ENCODE measurements at regions not wholly inside any gene's neighbourhood (a gene's known extent, or its start where the extent isn't known, plus 50 kb on each side); places are given as distances from the start of the nearest gene placed in this dataset.

DNA sequence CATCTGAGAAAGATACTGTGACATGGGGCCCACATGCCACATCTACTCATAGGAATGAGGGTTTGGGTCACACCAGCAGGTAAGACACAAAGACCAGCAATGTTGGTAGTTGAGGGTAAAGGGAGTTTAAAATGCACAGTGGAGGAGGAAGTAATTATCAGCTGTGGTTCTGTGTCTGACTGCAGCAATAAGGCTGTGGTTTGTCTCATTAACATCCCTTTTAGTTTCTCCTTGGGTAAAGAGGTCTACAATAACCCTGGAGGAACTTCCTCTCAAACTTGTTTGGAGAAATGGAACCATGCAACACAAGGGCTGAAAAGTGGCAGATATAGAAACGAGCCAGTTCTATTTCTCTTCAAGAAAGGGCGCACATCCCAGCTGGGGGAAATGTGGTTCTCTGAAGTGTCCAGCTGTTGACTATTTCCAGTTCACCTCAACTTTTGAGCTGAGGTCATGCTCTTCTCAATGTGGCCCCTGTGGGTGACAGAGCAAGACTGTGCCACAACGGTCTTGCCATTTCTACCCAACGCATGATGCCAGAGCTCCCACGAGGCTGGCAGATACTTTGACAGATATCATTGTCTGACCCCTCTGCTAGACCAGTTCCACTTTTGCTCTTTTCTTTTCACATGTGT, 234.3 kb downstream of the SQOR start:
- Histone ChIP-seq H2AFZ (ENCODE audit: low read length) (no peak overlapping the region), H4K5ac (ENCODE audit: insufficient read length, low read depth, low read length) (no peak overlapping the region), H3K9me3 (ENCODE audit: insufficient read depth in 2 of 2, low read depth in 1 of 2, low read length in 1 of 2) (no peaks in the 10 kb centered on the region), H2BK5ac (ENCODE audit: low read depth, low read length) (no peak overlapping the region), H3K27ac (ENCODE audit: low read depth, low read length) (no peak overlapping the region), H3K9ac (replicated peaks in 1 of 4; ENCODE audit: extremely low read depth in 1 of 4, low read depth in 3 of 4, low read length in 3 of 4) (no peak overlapping the region), H3K4me1 (replicated peaks in 1 of 4; ENCODE audit: control insufficient read depth in 3 of 4, insufficient read depth in 4 of 4, low read length in 3 of 4) (no peaks in the 10 kb centered on the region), H3K4me3 (ENCODE audit: extremely low read depth in 1 of 4, insufficient read depth in 2 of 4, low read depth in 3 of 4, low read length in 4 of 4) (no peak overlapping the region), H3K4me2 (ENCODE audit: insufficient read depth in 1 of 2, low read depth in 2 of 2, low read length in 2 of 2) (no peak overlapping the region), H2BK15ac (ENCODE audit: low read length) (no peak overlapping the region), H3K79me1 (ENCODE audit: low read depth, low read length) (no peaks in the 10 kb centered on the region), H3K14ac (ENCODE audit: insufficient read length) (no peak overlapping the region), H4K20me1 (replicated peaks in 1 of 2; ENCODE audit: control insufficient read depth in 1 of 2, insufficient read depth in 2 of 2, low read length in 2 of 2) (no peaks in the 10 kb centered on the region), H3K36me3 (ENCODE audit: control insufficient read depth in 2 of 4, insufficient read depth in 4 of 4, low read length in 3 of 4) (no peaks in the 10 kb centered on the region), H3K27me3 (replicated peaks in 1 of 4; ENCODE audit: control insufficient read depth in 3 of 4, extremely low read depth in 1 of 4, insufficient read depth in 3 of 4, low read length in 3 of 4) (no peaks in the 10 kb centered on the region), H2AK5ac (ENCODE audit: low read depth, low read length) (no peak overlapping the region), H2BK120ac (replicated peaks; ENCODE audit: low read depth, low read length) (no peak overlapping the region), H4K91ac (replicated peaks; ENCODE audit: insufficient read length, low read length) (no peak overlapping the region), H3K18ac (ENCODE audit: extremely low read depth, low read length) (no peak overlapping the region), H3K56ac (replicated peaks; ENCODE audit: insufficient read length, low read depth, low read length) (no peak overlapping the region), H3K79me2 (ENCODE audit: control insufficient read depth in 1 of 2, insufficient read depth in 2 of 2, low read length in 2 of 2) (no peaks in the 10 kb centered on the region), H2BK20ac (ENCODE audit: low read length) (no peak overlapping the region), H3K23me2 (ENCODE audit: low read depth, low read length) (no peaks in the 10 kb centered on the region), H3K4ac (replicated peaks; ENCODE audit: insufficient read length, low read depth, low read length) (no peak overlapping the region), H3K23ac (ENCODE audit: insufficient read length) (no peak overlapping the region), H4K8ac (ENCODE audit: extremely low read depth, insufficient read depth, low read length) (no peak overlapping the region), H2BK12ac (ENCODE audit: low read depth, low read length) (no peak overlapping the region)
- ChIA-PET CTCF (ENCODE audit: partially characterized antibody) (no interaction called here), POLR2A (ENCODE audit: partially characterized antibody) (no interaction called here)
- 96% methylated on average over 5 of the region's 5 CpGs; no CpG with 5 or more reads in 1 of the 2 experiments for WGBS, 2 experiments (ENCODE audit: extremely low coverage in 1 of 2, insufficient coverage in 1 of 2, insufficient read length in 1 of 2, insufficient replicate concordance in 2 of 2, low coverage in 1 of 2, low lambda C conversion rate in 2 of 2, missing lambda C conversion rate in 1 of 2)
- FAIRE-seq: no peak
- DNase-seq (ENCODE audit: low read depth in 1 of 2, low spot score in 2 of 2): no peak
- TF ChIP-seq PHF8 (conservative IDR thresholded peaks at IDR 0.05; ENCODE audit: low read depth, low read length): no peak
- no peak for TF ChIP-seq SP4 (IDR thresholded peaks at IDR 0.05; ENCODE audit: low read length)
- TF ChIP-seq POU5F1 (IDR thresholded peaks at IDR 0.05; ENCODE audit: low read depth, low read length): no peak
- no peak for TF ChIP-seq RFX5 (IDR thresholded peaks at IDR 0.05; ENCODE audit: borderline replicate concordance, low read depth, low read length)
- no peak for TF ChIP-seq BRCA1 (IDR thresholded peaks at IDR 0.05; ENCODE audit: low read depth, low read length)
- no peak for TF ChIP-seq CREB1 (IDR thresholded peaks at IDR 0.05)
- no peak for TF ChIP-seq RNF2 (IDR thresholded peaks at IDR 0.05; ENCODE audit: borderline replicate concordance, low read depth, low read length, missing control alignments, poor library complexity, severe bottlenecking)
- TF ChIP-seq CTBP2 (IDR thresholded peaks at IDR 0.05; ENCODE audit: borderline replicate concordance, insufficient read depth, insufficient read length, low read length): no peak
- no peak for TF ChIP-seq TAF7 (optimal IDR thresholded peaks at IDR 0.05; ENCODE audit: borderline replicate concordance, low read depth, low read length)
- no peak for TF ChIP-seq RBBP5 (IDR thresholded peaks at IDR 0.05; ENCODE audit: borderline replicate concordance, low read depth, low read length)
- TF ChIP-seq MAFK (IDR thresholded peaks at IDR 0.05; ENCODE audit: low read depth, low read length): no peak
- TF ChIP-seq POLR2AphosphoS5 (IDR thresholded peaks at IDR 0.05; ENCODE audit: low read depth, low read length): no peak
- no peak for TF ChIP-seq CEBPB (IDR thresholded peaks at IDR 0.05; ENCODE audit: low read depth, low read length)
- TF ChIP-seq GABPA (IDR thresholded peaks at IDR 0.05; ENCODE audit: borderline replicate concordance, insufficient read depth, low read length): no peak
- no peak for TF ChIP-seq KDM5A (IDR thresholded peaks at IDR 0.05; ENCODE audit: low read length)

All from H1 (cell line).